Tibial nerve (tissue), 4 donors: ENCODE measurements at regions not wholly inside any gene's neighbourhood (a gene's known extent, or its start where the extent isn't known, plus 50 kb on each side); places are given as distances from the start of the nearest gene placed in this dataset. TPM values are rescaled to one million over a fixed set of nuclear protein-coding genes. Genes with fewer than 3 reads are reported as not detected.

Source experiments
- DNase-seq, 2 donors: peaks; one replicate each; pipeline ENCODE4 v3.0.0-alpha.2; 2019; ENCODE audit warnings: low spot score in 2 of 2
- H3K27ac ChIP-seq, 4 donors: fragments of 200-600 bp; sonication (generic) in 3 of 4; one replicate each; pipeline ENCODE4 v1.5.1; 2017 to 2019; ENCODE audit warnings: mild to moderate bottlenecking in 1 of 4
- H3K27me3 ChIP-seq, 2 donors: fragments of 200-600 bp; sonication (generic) in 1 of 2; one replicate each; pipeline versions ENCODE4 v1.5.1 to v1.6.0; 2017 to 2019
- H3K36me3 ChIP-seq, 3 donors: fragments of 200-600 bp; sonication (generic); one replicate each; pipeline ENCODE4 v1.5.1; 2018 to 2019
- H3K4me1 ChIP-seq, 4 donors: fragments of 200-600 bp; sonication (generic) in 3 of 4; one replicate each; pipeline ENCODE4 v1.5.1; 2017 to 2019
- H3K4me3 ChIP-seq, 4 donors: fragments of 200-600 bp; sonication (generic) in 3 of 4; one replicate each; pipeline ENCODE4 v1.5.1; 2017 to 2019; ENCODE audit warnings: mild to moderate bottlenecking in 1 of 4, moderate library complexity in 1 of 4
- H3K9me3 ChIP-seq, 4 donors: fragments of 200-600 bp; sonication (generic) in 3 of 4; one replicate each; pipeline ENCODE4 v1.5.1; 2017 to 2019
- CTCF ChIP-seq, 5 experiments: fragments of 200-600 bp in 3 of 5; fragments of 450-650 bp in 2 of 5; sonication (generic) in 3 of 5; IDR thresholded peaks; one replicate each; pipeline ENCODE4 v1.5.1; 2016 to 2019; ENCODE audit warnings: antibody characterized with exemption in 5 of 5, mild to moderate bottlenecking in 3 of 5, moderate library complexity in 2 of 5
- EP300 ChIP-seq, 2 donors: sonication (generic); formaldehyde crosslinking; IDR thresholded peaks; one replicate each; pipeline ENCODE4 v1.6.1; 2017; ENCODE audit warnings: antibody characterized with exemption in 2 of 2, mild to moderate bottlenecking in 1 of 2
- POLR2A ChIP-seq, 2 donors: fragments of 450-650 bp; IDR thresholded peaks; one replicate each; pipeline ENCODE4 v1.6.1; 2017; ENCODE audit warnings: antibody characterized with exemption in 2 of 2, mild to moderate bottlenecking in 2 of 2, moderate library complexity in 2 of 2
- WGBS, 2 donors: methylation state at CpG; one replicate each; pipeline ENCODE4 v1.1.5; 2018; 5-methylcytosine and 5-hydroxymethylcytosine counted together
- small RNA-seq: library from RNA; depleted of rRNA; stranded (forward); fragments of <200 nt; gene quantifications from one replicate; pipeline ENCODE3, GENCODE V24; 2016

DNA sequence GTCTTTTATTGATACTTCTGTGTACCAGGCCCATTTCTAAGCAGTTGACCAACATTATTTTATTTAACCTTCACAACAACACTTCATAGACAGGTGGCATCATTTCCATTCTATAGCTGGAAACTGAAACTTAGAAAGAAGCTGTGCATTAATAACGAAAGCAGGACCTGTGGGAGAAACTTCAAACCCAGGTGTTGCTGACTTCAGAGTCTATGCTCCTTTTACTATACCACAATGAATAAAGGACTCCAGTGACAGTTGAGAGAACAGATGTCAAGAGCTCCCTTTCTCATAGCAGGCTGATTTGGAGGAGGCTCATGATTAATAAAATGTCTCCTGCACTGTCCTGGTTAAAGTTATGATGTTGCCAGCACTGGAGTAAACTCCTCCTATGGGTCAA is 56.6 kb upstream of the POU3F2 start:
- no peak for DNase-seq
- no peak overlapping the region for H3K27ac ChIP-seq
- H3K4me3 ChIP-seq = no peak overlapping the region
- H3K36me3 ChIP-seq = no peaks in the 10 kb centered on the region
- WGBS, 2 donors = 82 to 84% methylated on average over 1 of the region's 1 CpG
- H3K27me3 ChIP-seq = no peaks in the 10 kb centered on the region
- no peaks in the 10 kb centered on the region for H3K4me1 ChIP-seq
- H3K9me3 ChIP-seq = no peaks in the 10 kb centered on the region
- TF ChIP-seq CTCF (IDR thresholded peaks at IDR 0.05) (no peak), POLR2A (IDR thresholded peaks at IDR 0.05) (no peak), EP300 (IDR thresholded peaks at IDR 0.05) (no peak)

DNA sequence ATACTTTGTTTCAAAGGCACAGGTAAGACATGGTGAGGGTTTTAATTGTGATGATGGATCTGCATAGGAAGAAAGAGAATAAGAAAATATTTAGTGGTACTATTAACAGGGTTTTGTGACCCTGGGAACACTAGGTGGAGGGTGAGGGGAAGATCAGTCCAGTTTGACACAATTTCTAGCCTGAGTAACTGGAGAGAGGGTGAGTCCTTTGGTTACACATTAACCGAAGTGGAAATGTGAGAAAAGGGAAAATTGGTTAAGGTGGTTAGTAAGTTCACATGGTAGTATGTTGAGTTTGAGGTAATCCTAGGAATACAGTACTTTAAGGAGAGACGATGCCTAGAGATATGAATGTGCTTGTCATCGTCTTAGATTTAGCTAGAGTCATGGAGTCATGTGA is 54.8 kb upstream of the POU3F2 start:
- no peak for DNase-seq
- no peaks in the 10 kb centered on the region for H3K27me3 ChIP-seq
- H3K4me3 ChIP-seq = no peak overlapping the region
- H3K27ac ChIP-seq = no peak overlapping the region
- 88 to 89% methylated on average over 3 of the region's 3 CpGs for WGBS, 2 donors
- H3K9me3 ChIP-seq = no peaks in the 10 kb centered on the region
- no peak for TF ChIP-seq CTCF (IDR thresholded peaks at IDR 0.05)
- no peak for TF ChIP-seq EP300 (IDR thresholded peaks at IDR 0.05)
- no peak for TF ChIP-seq POLR2A (IDR thresholded peaks at IDR 0.05)
- H3K4me1 ChIP-seq = no peaks in the 10 kb centered on the region
- H3K36me3 ChIP-seq = no peaks in the 10 kb centered on the region

DNA sequence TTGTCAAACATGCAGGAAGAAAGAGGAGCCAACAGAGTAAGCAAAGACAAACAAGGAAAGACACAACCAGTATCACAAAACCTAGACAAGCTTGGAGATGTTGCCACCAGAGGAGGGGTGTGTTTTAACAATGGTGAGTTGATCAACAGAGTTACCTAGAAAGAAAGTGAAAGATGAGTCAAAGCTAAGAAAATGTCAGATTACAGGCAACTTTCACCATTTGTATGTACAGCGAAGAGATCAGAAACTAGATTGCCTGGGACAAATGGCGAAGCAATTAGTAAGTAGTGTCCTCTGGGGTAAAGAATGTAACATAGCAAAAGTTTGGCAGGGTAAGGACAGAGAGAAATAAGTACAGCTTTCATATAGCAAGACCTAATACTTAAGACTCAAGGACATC is 51.6 kb upstream of the POU3F2 start:
- Histone ChIP-seq H3K4me1 (peaks cover 0 to 2% (median 0%) of the 10 kb centered on the region in 4 donors), H3K4me3 (no peak overlapping the region), H3K27me3 (no peaks in the 10 kb centered on the region), H3K9me3 (no peaks in the 10 kb centered on the region), H3K27ac (no peak overlapping the region), H3K36me3 (no peaks in the 10 kb centered on the region)
- no peak for DNase-seq
- TF ChIP-seq CTCF (IDR thresholded peaks at IDR 0.05) (no peak), EP300 (IDR thresholded peaks at IDR 0.05) (no peak), POLR2A (IDR thresholded peaks at IDR 0.05) (no peak)
- WGBS, 2 donors = 43 to 73% methylated on average over 2 of the region's 2 CpGs

GRCh38 chr6:98783578-98783977 is 50.8 kb upstream of the POU3F2 start:
- Histone ChIP-seq H3K27ac (no peak overlapping the region), H3K4me3 (no peak overlapping the region), H3K27me3 (peaks cover 0 to 4% of the 10 kb centered on the region in 2 donors), H3K9me3 (no peaks in the 10 kb centered on the region), H3K36me3 (no peaks in the 10 kb centered on the region), H3K4me1 (peaks cover 0 to 8% (median 0%) of the 10 kb centered on the region in 4 donors)
- no peak for DNase-seq
- 86 to 87% methylated on average over 2 of the region's 2 CpGs for WGBS, 2 donors
- no peak for TF ChIP-seq POLR2A (IDR thresholded peaks at IDR 0.05)
- no peak for TF ChIP-seq EP300 (IDR thresholded peaks at IDR 0.05)
- no peak for TF ChIP-seq CTCF (IDR thresholded peaks at IDR 0.05)

Small RNAs in the stretch of these regions (small RNA-seq; reads per million reads assigned to genes)
- gene AL589826.1 = not detected
- gene MIR2113 = not detected
